ENCODE measurements at regions not wholly inside any gene's neighbourhood (a gene's known extent, or its start where the extent isn't known, plus 50 kb on each side); places are given as distances from the start of the nearest gene placed in this dataset.
A peak's percentile ranks its signal among the peaks of the same experiment; 100 is the strongest.

- H3K79me1 ChIP-seq (ENCODE audit: low read depth in 1 of 2, low read length in 2 of 2), result no peaks in the 10 kb centered on the region
- H4K91ac ChIP-seq (ENCODE audit: insufficient read depth, low read depth, low read length), result no peak overlapping the region
- no peak overlapping the region for H3K18ac ChIP-seq (ENCODE audit: low read depth, low read length)
- H3K4me1 ChIP-seq (ENCODE audit: control insufficient read depth, insufficient read depth, low read length), result no peaks in the 10 kb centered on the region
- H3K9ac ChIP-seq (ENCODE audit: low read depth, low read length), result no peak overlapping the region
- no peak overlapping the region for H3K56ac ChIP-seq (ENCODE audit: extremely low read depth, insufficient read depth, low read length)
- H2BK5ac ChIP-seq (ENCODE audit: low read depth, low read length, poor library complexity, severe bottlenecking), result no peak overlapping the region
- H3K27ac ChIP-seq (ENCODE audit: insufficient read depth, low read length), result no peak overlapping the region
- BruUV-seq (replicated peaks), result no TSS peak
- no peak overlapping the region for H4K5ac ChIP-seq (ENCODE audit: low read depth, low read length)
- H2BK15ac ChIP-seq (ENCODE audit: low read depth, low read length), result no peak overlapping the region
- no peak overlapping the region for H2AFZ ChIP-seq (replicated peaks; ENCODE audit: low read length, poor library complexity)
- no peak for TF ChIP-seq USF2 (IDR thresholded peaks at IDR 0.05; ENCODE audit: low read depth, low read length)
- no peak for TF ChIP-seq NFE2L2 (IDR thresholded peaks at IDR 0.05; ENCODE audit: low read depth, low read length)
- TF ChIP-seq RFX5 (IDR thresholded peaks at IDR 0.05; ENCODE audit: low read depth, low read length), result no peak
- TF ChIP-seq SMC3 (IDR thresholded peaks at IDR 0.05; ENCODE audit: low read depth, low read length), result no peak
- no peak for TF ChIP-seq BHLHE40 (IDR thresholded peaks at IDR 0.05; ENCODE audit: low read depth, low read length)
- no peak for TF ChIP-seq ELK1 (IDR thresholded peaks at IDR 0.05; ENCODE audit: borderline replicate concordance, low read depth, low read length)
- no peak for TF ChIP-seq FOS (IDR thresholded peaks at IDR 0.05; ENCODE audit: low read depth, low read length)
- TF ChIP-seq CTCF (conservative IDR thresholded peaks at IDR 0.05; ENCODE audit: low read depth, low read length), result no peak; the same call in 1 of the 2 replicates
- no peak for TF ChIP-seq MAFK (IDR thresholded peaks at IDR 0.05; ENCODE audit: low read depth, low read length)
- no peak for TF ChIP-seq CEBPB (IDR thresholded peaks at IDR 0.05; ENCODE audit: low read depth, low read length)
- TF ChIP-seq RCOR1 (IDR thresholded peaks at IDR 0.05; ENCODE audit: insufficient replicate concordance, low read length), result no peak
- TF ChIP-seq POLR2A (IDR thresholded peaks at IDR 0.05; ENCODE audit: low read depth, low read length), result no peak
- TF ChIP-seq CHD1 (IDR thresholded peaks at IDR 0.05; ENCODE audit: low read depth, low read length), result no peak
- no peak for TF ChIP-seq MXI1 (IDR thresholded peaks at IDR 0.05; ENCODE audit: borderline replicate concordance, low read depth, low read length)
- TF ChIP-seq MAZ (IDR thresholded peaks at IDR 0.05; ENCODE audit: borderline replicate concordance, low read depth, low read length), result no peak
- TF ChIP-seq RAD21 (IDR thresholded peaks at IDR 0.05; ENCODE audit: low read length), result no peak
- no peak overlapping the region for H2BK20ac ChIP-seq (ENCODE audit: low read depth, low read length)
- H3K4me3 ChIP-seq (ENCODE audit: insufficient read depth, low read depth, low read length), result no peak overlapping the region
- no peak overlapping the region for H3K4me2 ChIP-seq (ENCODE audit: low read depth, low read length)
- no peaks in the 10 kb centered on the region for H3K36me3 ChIP-seq (ENCODE audit: control insufficient read depth, insufficient read depth, low read length)
- intact Hi-C loops (cut with micrococcal nuclease) (no loop called here), in situ Hi-C loops (cut with MboI; ENCODE audit: low sequenced_read_pairs) (no loop called here), dilution Hi-C loops (cut with HindIII; ENCODE audit: low sequenced_read_pairs, unreplicated experiment) (no loop called here)
- no peaks in the 10 kb centered on the region for H4K20me1 ChIP-seq (ENCODE audit: insufficient read depth, low read length)
- H4K8ac ChIP-seq (ENCODE audit: low read depth in 2 of 2, low read length in 2 of 2), result no peak overlapping the region
- no peak overlapping the region for H3K14ac ChIP-seq (replicated peaks; ENCODE audit: low read depth, low read length)
- H3K9me3 ChIP-seq (ENCODE audit: control insufficient read depth, insufficient read depth, low read length), result no peaks in the 10 kb centered on the region
- ATAC-seq (ENCODE audit: low read depth), result no peak
- ChIA-PET CTCF (no interaction called here), POLR2A (ENCODE audit: unreplicated experiment) (no interaction called here)
- H2AK5ac ChIP-seq (ENCODE audit: low read depth, low read length), result no peak overlapping the region
- no peaks in the 10 kb centered on the region for H3K9me1 ChIP-seq (ENCODE audit: insufficient read depth, low read length)
- H3K27me3 ChIP-seq (ENCODE audit: control insufficient read depth, insufficient read depth, low read length), result no peaks in the 10 kb centered on the region
- peak; percentile 4 for DNase-seq
- no peak overlapping the region for H3K4ac ChIP-seq (ENCODE audit: low read depth, low read length)
- no CpG with 5 or more reads among the region's 1 CpG for WGBS, 2 experiments (ENCODE audit: extremely low coverage in 2 of 2, insufficient read length in 1 of 2)
- no peak overlapping the region for H2BK120ac ChIP-seq (ENCODE audit: low read depth, low read length)
- H2AK9ac ChIP-seq (replicated peaks; ENCODE audit: low read depth, low read length, poor library complexity), result no peak overlapping the region
- H3K23ac ChIP-seq (ENCODE audit: low read depth, low read length), result no peak overlapping the region
Observed at GRCh38 chr3:116517308-116517707, 72.0 kb upstream of the LSAMP start.
